ENCODE measurements at regions not wholly inside any gene's neighbourhood (a gene's known extent, or its start where the extent isn't known, plus 50 kb on each side); places are given as distances from the start of the nearest gene placed in this dataset.

DNA sequence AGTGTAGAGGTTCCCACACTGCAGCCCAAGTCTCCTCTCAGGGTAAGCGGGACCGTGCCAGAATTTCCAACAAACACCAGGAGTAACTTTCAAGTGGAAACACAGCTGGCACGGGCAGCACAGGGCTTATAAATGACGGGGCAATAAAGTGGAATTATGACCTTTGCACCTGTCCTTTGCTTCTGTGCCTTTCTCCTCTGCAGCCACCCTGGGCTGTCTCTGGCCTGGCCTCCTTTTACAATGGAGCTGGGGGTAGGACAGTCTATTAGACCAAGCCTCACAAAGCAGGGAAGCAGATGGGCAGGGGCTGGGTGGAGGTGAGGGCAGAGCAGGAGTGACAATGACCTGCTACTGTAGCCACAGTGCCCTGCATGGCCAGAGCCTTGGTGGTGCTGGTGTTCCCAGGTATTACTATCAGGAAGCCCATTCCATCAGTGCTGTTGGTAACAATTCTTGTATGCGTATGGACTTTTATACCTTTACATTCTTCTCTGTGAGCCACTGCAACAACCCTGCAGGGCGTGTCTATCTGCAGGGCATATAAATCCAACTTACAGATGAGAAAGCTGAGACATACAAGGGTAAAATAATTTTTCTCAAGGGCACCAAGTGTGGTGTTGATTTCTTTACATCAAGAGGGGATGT lies 387.8 kb downstream of the CTTN start:
- H3K4me3 Mint-ChIP-seq, result no peak overlapping the region
- H3K4me1 Mint-ChIP-seq, result no peaks in the 10 kb centered on the region
- H3F3A ChIP-seq (ENCODE audit: low read depth), result no peaks in the 10 kb centered on the region
- TF ChIP-seq CTCF (IDR thresholded peaks at IDR 0.05) (no peak), EZH2phosphoT487 (IDR thresholded peaks at IDR 0.05) (no peak), EZH2 (IDR thresholded peaks at IDR 0.05) (no peak)
- peaks cover 1% of the 10 kb centered on the region for H3K9me3 Mint-ChIP-seq
- no peak overlapping the region for H3K27ac ChIP-seq
- H3K36me3 ChIP-seq, result no peaks in the 10 kb centered on the region
- H2AFZ ChIP-seq (replicated peaks), result no peak overlapping the region
- H3K9me3 ChIP-seq (ENCODE audit: low read depth), result no peaks in the 10 kb centered on the region
- no peaks in the 10 kb centered on the region for H4K20me1 ChIP-seq (ENCODE audit: low read depth)
- no peaks in the 10 kb centered on the region for H3K27me3 ChIP-seq
- no peak overlapping the region for H3K4me2 ChIP-seq
- no peak overlapping the region for H3K4me3 ChIP-seq
- no peak overlapping the region for H3K27ac Mint-ChIP-seq
- H3K79me2 ChIP-seq (ENCODE audit: low read depth), result no peaks in the 10 kb centered on the region
- H3K4me1 ChIP-seq, result no peaks in the 10 kb centered on the region
- peaks cover 3% of the 10 kb centered on the region for H3K27me3 Mint-ChIP-seq (ENCODE audit: insufficient read depth, low read depth)
- DNase-seq (ENCODE audit: low spot score), result no peak
- no peak overlapping the region for H3K9ac ChIP-seq
- H3K36me3 Mint-ChIP-seq, result no peaks in the 10 kb centered on the region

GRCh38 chr11:70788248-70789022 lies 390.1 kb downstream of the CTTN start:
- H3K27me3 Mint-ChIP-seq (ENCODE audit: insufficient read depth, low read depth), result peaks cover 4% of the 10 kb centered on the region
- no peaks in the 10 kb centered on the region for H3K4me1 ChIP-seq
- H4K20me1 ChIP-seq (ENCODE audit: low read depth), result no peaks in the 10 kb centered on the region
- no peak overlapping the region for H2AFZ ChIP-seq (replicated peaks)
- H3K27me3 ChIP-seq, result no peaks in the 10 kb centered on the region
- no peaks in the 10 kb centered on the region for H3K4me1 Mint-ChIP-seq
- peaks cover 8% of the 10 kb centered on the region for H3K9me3 ChIP-seq (ENCODE audit: low read depth)
- no peak overlapping the region for H3K27ac ChIP-seq
- H3K4me3 Mint-ChIP-seq, result no peak overlapping the region
- no peak overlapping the region for H3K4me2 ChIP-seq
- TF ChIP-seq CTCF (IDR thresholded peaks at IDR 0.05) (no peak), EZH2phosphoT487 (IDR thresholded peaks at IDR 0.05) (no peak), EZH2 (IDR thresholded peaks at IDR 0.05) (no peak)
- DNase-seq (ENCODE audit: low spot score), result no peak
- no peaks in the 10 kb centered on the region for H3K36me3 ChIP-seq
- H3K9me3 Mint-ChIP-seq, result peaks cover 20% of the 10 kb centered on the region
- no peak overlapping the region for H3K9ac ChIP-seq
- H3F3A ChIP-seq (ENCODE audit: low read depth), result no peaks in the 10 kb centered on the region
- H3K4me3 ChIP-seq, result no peak overlapping the region
- no peaks in the 10 kb centered on the region for H3K79me2 ChIP-seq (ENCODE audit: low read depth)
- H3K36me3 Mint-ChIP-seq, result no peaks in the 10 kb centered on the region
- no peak overlapping the region for H3K27ac Mint-ChIP-seq

DNA sequence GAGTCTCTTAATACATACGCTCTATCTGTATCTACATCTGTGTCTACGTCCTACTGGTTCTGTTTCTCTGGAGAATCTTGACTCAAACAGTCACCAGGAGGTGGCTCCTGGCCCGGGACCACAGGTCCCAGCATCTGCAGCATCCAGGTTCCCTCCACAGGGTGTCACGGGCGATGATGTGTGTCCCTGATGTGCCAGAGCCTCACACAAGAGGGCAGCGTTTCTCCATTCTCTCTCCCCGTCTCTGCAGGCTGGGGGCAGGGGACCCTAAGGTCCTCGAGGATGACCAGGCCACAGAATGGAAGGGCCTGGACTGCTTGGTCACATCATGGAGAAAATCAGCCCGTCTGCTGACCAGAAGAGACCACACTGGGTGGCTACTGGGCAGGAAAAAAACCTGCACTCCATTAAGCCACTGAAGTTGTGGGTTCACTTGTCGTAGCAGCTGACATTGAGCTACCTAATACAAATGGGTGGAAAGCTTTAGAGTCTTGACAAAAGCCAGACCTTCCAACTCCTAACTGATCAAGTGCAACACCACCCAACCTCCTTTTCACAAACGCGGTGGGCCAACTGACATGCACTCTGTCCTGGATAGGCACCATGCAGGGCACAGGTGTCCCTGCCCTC lies 392.5 kb downstream of the CTTN start:
- H3K27ac Mint-ChIP-seq, result no peak overlapping the region
- no peaks in the 10 kb centered on the region for H3K4me1 Mint-ChIP-seq
- no peaks in the 10 kb centered on the region for H3K36me3 Mint-ChIP-seq
- no peaks in the 10 kb centered on the region for H3K36me3 ChIP-seq
- H3K79me2 ChIP-seq (ENCODE audit: low read depth), result no peaks in the 10 kb centered on the region
- no peak overlapping the region for H3K27ac ChIP-seq
- H3K9ac ChIP-seq, result no peak overlapping the region
- H3K9me3 ChIP-seq (ENCODE audit: low read depth), result peaks cover 8% of the 10 kb centered on the region
- H3K4me2 ChIP-seq, result no peak overlapping the region
- H2AFZ ChIP-seq (replicated peaks), result no peak overlapping the region
- TF ChIP-seq EZH2 (IDR thresholded peaks at IDR 0.05) (no peak), CTCF (IDR thresholded peaks at IDR 0.05) (peak; percentile 53)
- H3K27me3 ChIP-seq, result no peaks in the 10 kb centered on the region
- no peaks in the 10 kb centered on the region for H3K4me1 ChIP-seq
- peaks cover 6% of the 10 kb centered on the region for H3K27me3 Mint-ChIP-seq (ENCODE audit: insufficient read depth, low read depth)
- no peaks in the 10 kb centered on the region for H3F3A ChIP-seq (ENCODE audit: low read depth)
- H3K4me3 Mint-ChIP-seq, result no peak overlapping the region
- peaks cover 32% of the 10 kb centered on the region for H3K9me3 Mint-ChIP-seq
- peak; percentile 38 for DNase-seq (ENCODE audit: low spot score)
- no peaks in the 10 kb centered on the region for H4K20me1 ChIP-seq (ENCODE audit: low read depth)
- no peak overlapping the region for H3K4me3 ChIP-seq

All from neural progenitor cell (in vitro differentiated cells).